Stomach (tissue), 8 donors: ENCODE measurements at regions not wholly inside any gene's neighbourhood (a gene's known extent, or its start where the extent isn't known, plus 50 kb on each side); places are given as distances from the start of the nearest gene placed in this dataset.

ENCODE experiments used
- DNase-seq, 2 donors: peaks; one replicate each; pipeline versions ENCODE4 v3.0.0 to v3.0.0-alpha.2; 2013 to 2019
- H3K27ac ChIP-seq, 5 donors: fragments of 200-600 bp in 4 of 5; sonication (generic) in 4 of 5; one replicate each; pipeline ENCODE4 v1.5.1; 2013 to 2019; ENCODE audit warnings: mild to moderate bottlenecking in 1 of 5, moderate library complexity in 1 of 5
- H3K27me3 ChIP-seq, 3 donors: fragments of 200-600 bp; sonication (generic); one replicate each; pipeline ENCODE4 v1.5.1; 2017 to 2019; ENCODE audit warnings: mixed run types in 1 of 3
- H3K36me3 ChIP-seq, 4 donors: fragments of 200-600 bp; sonication (generic); 1 replicate in 3 of 4; 2 replicates in 1 of 4; pipeline ENCODE4 v1.5.1; 2016 to 2019
- H3K4me1 ChIP-seq, 4 donors: fragments of 200-600 bp; sonication (generic); one replicate each; pipeline ENCODE4 v1.5.1; 2016 to 2019
- H3K4me3 ChIP-seq, 4 donors: fragments of 200-600 bp; sonication (generic) in 3 of 4; one replicate each; pipeline ENCODE4 v1.5.1; 2016 to 2019; ENCODE audit warnings: mild to moderate bottlenecking in 1 of 4
- H3K9me3 ChIP-seq, 4 donors: fragments of 200-600 bp; sonication (generic); one replicate each; pipeline ENCODE4 v1.5.1; 2016 to 2019
- EP300 ChIP-seq: sonication (generic); formaldehyde crosslinking; IDR thresholded peaks from one replicate; pipeline ENCODE4 v1.6.1; 2017; ENCODE audit warnings: antibody characterized with exemption
- POLR2A ChIP-seq, 4 donors: fragments of 450-650 bp; IDR thresholded peaks; one replicate each; pipeline ENCODE4 v1.6.1; 2016; ENCODE audit warnings: antibody characterized with exemption in 4 of 4, control low read depth in 2 of 4, mild to moderate bottlenecking in 1 of 4, moderate library complexity in 1 of 4
- POLR2AphosphoS5 ChIP-seq, 3 donors: sonication (generic); formaldehyde crosslinking; IDR thresholded peaks; one replicate each; pipeline ENCODE4 v1.6.1; 2016; ENCODE audit warnings: antibody characterized with exemption in 3 of 3
- WGBS, 5 donors: extraction: QIAGEN DNeasy Blood & Tissue Kit in 3 of 5; methylation state at CpG; one replicate each; pipeline versions ENCODE4 v1.1.5 to v1.1.7; 2013 to 2018; 5-methylcytosine and 5-hydroxymethylcytosine counted together
- intact Hi-C: fragments of 100-400 bp; cut with DNase I; formaldehyde crosslinking; loops from one replicate; pipeline ENCODE4 v1.15.1; 2023; ENCODE audit warnings: low total_unique reads
- TF ChIP-seq, protein P1 (sequence below), 7 experiments: fragments of 450-650 bp in 4 of 7; fragments of 200-600 bp in 3 of 7; sonication (generic) in 3 of 7; IDR thresholded peaks; one replicate each; pipeline ENCODE4 v1.5.1; 2016 to 2019; ENCODE audit warnings: antibody characterized with exemption in 7 of 7, control low read depth in 2 of 7, mild to moderate bottlenecking in 1 of 7
- donor health status: healthy with polysubstance abuse.
- donor health status: Bipolar disorder and iron deficiency.
- donor health status: healthy.

DNA sequence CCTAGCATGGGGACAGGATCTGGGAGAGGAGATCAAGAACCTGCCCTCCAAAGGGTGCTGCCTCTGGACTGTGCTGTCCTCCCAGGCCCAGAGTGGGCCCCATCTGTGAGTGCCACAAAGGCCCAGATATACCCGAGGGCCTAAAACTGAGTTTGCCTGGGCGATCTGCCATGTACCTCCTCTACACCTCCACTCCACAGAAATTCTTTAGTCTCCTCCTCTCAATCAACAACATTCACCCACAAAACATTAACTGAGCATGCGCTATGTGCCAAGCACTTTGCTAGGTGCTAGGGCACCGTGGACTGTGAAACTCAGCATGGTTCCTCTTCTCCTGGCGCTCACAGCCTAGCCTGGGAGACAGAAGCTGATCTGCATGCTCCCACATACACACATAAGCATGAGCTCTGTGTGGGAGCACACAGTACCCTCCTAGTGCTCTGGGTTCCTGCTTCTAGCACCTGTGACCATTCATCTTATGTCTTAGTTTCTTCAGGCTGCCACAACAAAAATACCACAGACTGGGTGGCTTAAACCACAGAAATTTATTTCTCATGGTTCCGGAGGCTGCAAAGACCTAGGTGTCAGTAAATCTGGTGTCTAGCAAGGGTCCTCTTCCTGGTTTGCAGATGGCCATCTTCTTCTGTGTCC is 82.0 kb upstream of the FSTL4 start:
- Histone ChIP-seq H3K27me3 (peaks cover 0 to 29% (median 5%) of the 10 kb centered on the region in 3 donors), H3K4me3 (no peak overlapping the region), H3K9me3 (no peaks in the 10 kb centered on the region), H3K4me1 (no peaks in the 10 kb centered on the region), H3K36me3 (no peaks in the 10 kb centered on the region), H3K27ac (no peak overlapping the region)
- intact Hi-C loops = no loop called here
- 82 to 87% (median 86%) methylated on average over 6 of the region's 6 CpGs for WGBS, 5 donors
- TF ChIP-seq, protein P1, sequence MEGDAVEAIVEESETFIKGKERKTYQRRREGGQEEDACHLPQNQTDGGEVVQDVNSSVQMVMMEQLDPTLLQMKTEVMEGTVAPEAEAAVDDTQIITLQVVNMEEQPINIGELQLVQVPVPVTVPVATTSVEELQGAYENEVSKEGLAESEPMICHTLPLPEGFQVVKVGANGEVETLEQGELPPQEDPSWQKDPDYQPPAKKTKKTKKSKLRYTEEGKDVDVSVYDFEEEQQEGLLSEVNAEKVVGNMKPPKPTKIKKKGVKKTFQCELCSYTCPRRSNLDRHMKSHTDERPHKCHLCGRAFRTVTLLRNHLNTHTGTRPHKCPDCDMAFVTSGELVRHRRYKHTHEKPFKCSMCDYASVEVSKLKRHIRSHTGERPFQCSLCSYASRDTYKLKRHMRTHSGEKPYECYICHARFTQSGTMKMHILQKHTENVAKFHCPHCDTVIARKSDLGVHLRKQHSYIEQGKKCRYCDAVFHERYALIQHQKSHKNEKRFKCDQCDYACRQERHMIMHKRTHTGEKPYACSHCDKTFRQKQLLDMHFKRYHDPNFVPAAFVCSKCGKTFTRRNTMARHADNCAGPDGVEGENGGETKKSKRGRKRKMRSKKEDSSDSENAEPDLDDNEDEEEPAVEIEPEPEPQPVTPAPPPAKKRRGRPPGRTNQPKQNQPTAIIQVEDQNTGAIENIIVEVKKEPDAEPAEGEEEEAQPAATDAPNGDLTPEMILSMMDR (IDR thresholded peaks at IDR 0.05) = no peak
- no peak for TF ChIP-seq POLR2AphosphoS5 (IDR thresholded peaks at IDR 0.05)
- TF ChIP-seq EP300 = no peak
- no peak for TF ChIP-seq POLR2A (IDR thresholded peaks at IDR 0.05)
- DNase-seq = no peak

DNA sequence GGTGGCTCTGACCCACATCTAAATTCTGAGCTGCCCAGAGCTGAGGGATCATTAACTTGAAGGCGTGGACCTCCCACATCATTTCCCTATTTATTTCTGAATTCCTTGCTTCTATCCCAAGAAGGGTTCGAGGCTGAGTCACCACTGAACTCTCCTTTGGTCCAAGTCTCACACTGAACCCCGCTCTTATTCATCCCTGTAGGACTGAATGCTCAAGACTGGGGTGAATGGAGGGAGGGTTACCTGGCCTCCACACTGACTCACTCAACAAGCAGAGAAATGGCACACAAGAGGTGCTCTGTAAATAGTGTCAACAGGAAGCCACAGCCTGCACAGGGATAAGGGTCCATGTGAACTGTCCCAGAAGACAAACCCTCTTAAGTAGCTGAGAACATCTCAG is 79.1 kb upstream of the FSTL4 start:
- intact Hi-C loops = no loop called here
- DNase-seq = no peak
- Histone ChIP-seq H3K36me3 (no peaks in the 10 kb centered on the region), H3K27me3 (peaks cover 0 to 51% (median 5%) of the 10 kb centered on the region in 3 donors), H3K4me3 (no peak overlapping the region), H3K4me1 (no peaks in the 10 kb centered on the region), H3K9me3 (no peaks in the 10 kb centered on the region), H3K27ac (no peak overlapping the region)
- 48 to 74% (median 56%) methylated on average over 3 of the region's 3 CpGs for WGBS, 5 donors
- TF ChIP-seq, protein P1 (IDR thresholded peaks at IDR 0.05) = no peak
- no peak for TF ChIP-seq POLR2AphosphoS5 (IDR thresholded peaks at IDR 0.05)
- no peak for TF ChIP-seq POLR2A (IDR thresholded peaks at IDR 0.05)
- no peak for TF ChIP-seq EP300

DNA sequence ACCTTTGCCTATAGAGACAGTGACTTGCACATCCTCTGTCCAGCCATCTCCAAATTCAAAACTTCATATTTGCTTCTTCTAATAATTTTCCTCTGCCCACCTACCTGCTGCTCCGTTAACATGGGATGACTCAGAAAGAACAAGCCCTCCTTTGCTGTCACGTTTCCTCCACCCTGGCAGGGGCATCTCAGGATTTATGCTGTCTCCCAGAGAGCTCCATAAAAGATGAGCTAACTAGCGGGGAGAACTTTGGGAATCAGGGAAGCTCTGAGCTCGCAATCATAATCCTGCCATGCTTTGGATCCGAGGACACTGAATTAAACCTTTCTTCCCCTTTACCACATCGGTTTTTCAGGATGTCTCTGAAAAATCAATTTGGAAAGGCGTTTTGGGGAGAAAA is 78.4 kb upstream of the FSTL4 start:
- Histone ChIP-seq H3K9me3 (no peaks in the 10 kb centered on the region), H3K4me3 (no peak overlapping the region), H3K27ac (no peak overlapping the region), H3K27me3 (peaks cover 0 to 52% (median 5%) of the 10 kb centered on the region in 3 donors), H3K36me3 (no peaks in the 10 kb centered on the region), H3K4me1 (no peaks in the 10 kb centered on the region)
- no peak for DNase-seq
- no peak for TF ChIP-seq POLR2A (IDR thresholded peaks at IDR 0.05)
- TF ChIP-seq POLR2AphosphoS5 (IDR thresholded peaks at IDR 0.05) = no peak
- TF ChIP-seq, protein P1 (IDR thresholded peaks at IDR 0.05) = no peak
- TF ChIP-seq EP300 = no peak
- WGBS, 5 donors = 78 to 83% (median 80%) methylated on average over 7 of the region's 7 CpGs
- intact Hi-C loops = no loop called here

DNA sequence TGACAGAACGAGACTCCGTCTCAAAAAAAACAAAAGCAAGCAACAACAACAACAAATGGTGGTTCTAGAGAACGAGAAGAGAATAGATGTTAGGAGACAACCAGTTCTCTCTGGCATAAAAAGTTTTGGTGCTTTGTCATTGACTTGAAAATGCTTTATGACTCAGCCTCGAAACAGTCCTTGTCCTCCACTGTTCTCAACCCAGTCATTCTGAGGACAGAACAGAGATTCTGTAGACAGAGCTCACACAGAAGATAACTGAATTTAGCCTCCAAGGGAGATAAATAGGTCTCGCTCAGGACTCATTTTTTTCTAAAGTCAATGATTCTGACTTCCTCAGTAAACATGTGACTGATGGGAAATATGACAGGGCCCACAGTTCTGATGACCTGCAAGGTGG is 76.0 kb upstream of the FSTL4 start:
- H3K4me1 ChIP-seq = no peaks in the 10 kb centered on the region
- no peaks in the 10 kb centered on the region for H3K36me3 ChIP-seq
- WGBS, 5 donors = 76 to 87% (median 78%) methylated on average over 5 of the region's 5 CpGs
- peaks cover 0 to 52% (median 5%) of the 10 kb centered on the region in 3 donors for H3K27me3 ChIP-seq
- no peaks in the 10 kb centered on the region for H3K9me3 ChIP-seq
- H3K4me3 ChIP-seq = no peak overlapping the region
- TF ChIP-seq, protein P1 (IDR thresholded peaks at IDR 0.05) = no peak
- TF ChIP-seq POLR2A (IDR thresholded peaks at IDR 0.05) = no peak
- no peak for TF ChIP-seq POLR2AphosphoS5 (IDR thresholded peaks at IDR 0.05)
- TF ChIP-seq EP300 = no peak
- DNase-seq = no peak
- no peak overlapping the region for H3K27ac ChIP-seq
- intact Hi-C loops = no loop called here
